ENCODE measurements at regions not wholly inside any gene's neighbourhood (a gene's known extent, or its start where the extent isn't known, plus 50 kb on each side); places are given as distances from the start of the nearest gene placed in this dataset.

GRCh38 chr3:59611649-59612443 lies 562.0 kb upstream of the CFAP20DC start:
- TF ChIP-seq EZH2phosphoT487 (IDR thresholded peaks at IDR 0.05; ENCODE audit: low read depth, severe bottlenecking, unreplicated experiment) (no peak), EZH2 (IDR thresholded peaks at IDR 0.05; ENCODE audit: borderline replicate concordance) (no peak), CTCF (IDR thresholded peaks at IDR 0.05; ENCODE audit: poor library complexity) (no peak)
- Histone ChIP-seq H3K79me2 (no peaks in the 10 kb centered on the region), H3K4me1 (ENCODE audit: insufficient read depth) (peaks cover 13% of the 10 kb centered on the region), H3K9me3 (ENCODE audit: low read depth) (no peaks in the 10 kb centered on the region), H3K9me2 (replicated peaks; ENCODE audit: insufficient read depth) (no peaks in the 10 kb centered on the region), H3K4me3 (no peak overlapping the region), H3K4me2 (no peak overlapping the region), H3K27ac (peak overlapping the region; percentile 30), H4K20me1 (ENCODE audit: insufficient read depth, poor library complexity, severe bottlenecking) (no peaks in the 10 kb centered on the region), H3K36me3 (replicated peaks; ENCODE audit: insufficient read depth, low read depth) (no peaks in the 10 kb centered on the region), H3K27me3 (no peaks in the 10 kb centered on the region), H2AFZ (no peak overlapping the region)
- 64% methylated on average over 7 of the region's 7 CpGs for WGBS (ENCODE audit: low lambda C conversion rate, missing lambda C conversion rate)
- DNase-seq (ENCODE audit: low spot score) = peak; percentile 19

DNA sequence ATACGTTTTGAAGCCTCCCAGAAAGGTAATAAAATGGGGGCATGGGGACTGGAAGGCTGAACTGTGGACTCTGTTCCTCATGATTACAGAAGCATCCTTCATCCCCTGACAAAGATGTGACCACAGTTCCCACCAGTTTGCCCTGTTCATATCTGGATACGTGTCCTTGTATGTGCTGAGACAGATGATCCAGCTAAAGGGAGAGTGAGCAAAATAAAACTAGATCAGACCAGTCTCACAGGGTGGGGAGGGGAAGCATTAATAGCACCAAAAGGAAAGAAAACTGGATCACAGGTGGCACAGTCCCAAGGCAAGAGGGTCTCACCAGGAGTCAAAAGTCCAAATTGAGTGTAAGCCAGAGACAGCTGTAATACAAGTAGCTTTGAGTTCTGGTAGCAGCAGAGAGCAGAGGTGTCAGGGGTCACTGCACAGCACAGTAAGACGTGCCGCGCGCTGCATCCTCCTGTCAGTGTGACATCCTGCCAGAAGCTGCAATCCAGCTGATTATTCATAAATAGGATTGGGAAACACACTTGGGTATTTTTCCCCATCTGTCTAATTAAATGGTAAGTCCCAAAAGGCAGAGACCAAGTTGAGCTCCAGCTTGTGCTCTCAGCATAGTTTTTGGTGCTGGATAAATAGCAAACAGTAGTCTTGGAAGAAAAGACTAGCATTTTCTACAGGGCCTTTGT lies 560.0 kb upstream of the CFAP20DC start:
- no peak overlapping the region for H3K4me3 ChIP-seq
- DNase-seq (ENCODE audit: low spot score) = no peak
- H4K20me1 ChIP-seq (ENCODE audit: insufficient read depth, poor library complexity, severe bottlenecking) = no peaks in the 10 kb centered on the region
- H3K4me1 ChIP-seq (ENCODE audit: insufficient read depth) = peaks cover 17% of the 10 kb centered on the region
- no peaks in the 10 kb centered on the region for H3K27me3 ChIP-seq
- H3K27ac ChIP-seq = no peak overlapping the region
- H3K4me2 ChIP-seq = no peak overlapping the region
- no peak for TF ChIP-seq EZH2 (IDR thresholded peaks at IDR 0.05; ENCODE audit: borderline replicate concordance)
- TF ChIP-seq EZH2phosphoT487 (IDR thresholded peaks at IDR 0.05; ENCODE audit: low read depth, severe bottlenecking, unreplicated experiment) = no peak
- no peaks in the 10 kb centered on the region for H3K79me2 ChIP-seq
- 84% methylated on average over 6 of the region's 6 CpGs for WGBS (ENCODE audit: low lambda C conversion rate, missing lambda C conversion rate)
- H3K9me3 ChIP-seq (ENCODE audit: low read depth) = no peaks in the 10 kb centered on the region
- H3K36me3 ChIP-seq (replicated peaks; ENCODE audit: insufficient read depth, low read depth) = no peaks in the 10 kb centered on the region
- H3K9me2 ChIP-seq (replicated peaks; ENCODE audit: insufficient read depth) = no peaks in the 10 kb centered on the region
- H2AFZ ChIP-seq = no peak overlapping the region

GRCh38 chr3:59608356-59608755 lies 558.5 kb upstream of the CFAP20DC start:
- Histone ChIP-seq H3K79me2 (no peaks in the 10 kb centered on the region), H3K9me3 (ENCODE audit: low read depth) (no peaks in the 10 kb centered on the region), H4K20me1 (ENCODE audit: insufficient read depth, poor library complexity, severe bottlenecking) (no peaks in the 10 kb centered on the region), H3K4me2 (no peak overlapping the region), H3K36me3 (replicated peaks; ENCODE audit: insufficient read depth, low read depth) (no peaks in the 10 kb centered on the region), H3K4me3 (no peak overlapping the region), H3K4me1 (ENCODE audit: insufficient read depth) (peaks cover 17% of the 10 kb centered on the region), H3K9me2 (replicated peaks; ENCODE audit: insufficient read depth) (no peaks in the 10 kb centered on the region), H2AFZ (no peak overlapping the region), H3K27ac (no peak overlapping the region), H3K27me3 (no peaks in the 10 kb centered on the region)
- DNase-seq (ENCODE audit: low spot score) = no peak
- TF ChIP-seq EZH2 (IDR thresholded peaks at IDR 0.05; ENCODE audit: borderline replicate concordance) (no peak), EZH2phosphoT487 (IDR thresholded peaks at IDR 0.05; ENCODE audit: low read depth, severe bottlenecking, unreplicated experiment) (no peak), CTCF (IDR thresholded peaks at IDR 0.05; ENCODE audit: poor library complexity) (no peak)
- WGBS (ENCODE audit: low lambda C conversion rate, missing lambda C conversion rate) = 89% methylated on average over 6 of the region's 6 CpGs

DNA sequence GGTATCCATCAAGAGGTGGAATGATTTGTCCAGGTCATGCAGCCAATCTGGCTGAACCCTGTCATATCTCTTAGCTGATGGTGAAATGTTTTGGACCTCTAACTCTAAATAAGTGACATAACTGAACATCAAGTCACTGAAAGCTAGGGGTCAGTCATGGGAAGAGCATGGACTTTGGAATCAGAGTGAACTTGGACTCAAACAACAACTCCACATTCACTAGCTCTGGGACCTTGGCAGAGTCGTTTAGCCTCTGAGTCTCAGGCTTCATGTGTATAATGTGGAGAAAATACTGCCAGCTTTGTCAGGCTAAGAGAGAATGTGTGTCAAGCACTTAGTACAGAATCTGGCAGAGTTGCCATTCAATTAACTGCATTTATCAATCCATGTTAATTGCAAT lies 557.8 kb upstream of the CFAP20DC start:
- no peaks in the 10 kb centered on the region for H3K27me3 ChIP-seq
- H4K20me1 ChIP-seq (ENCODE audit: insufficient read depth, poor library complexity, severe bottlenecking) = no peaks in the 10 kb centered on the region
- H3K79me2 ChIP-seq = no peaks in the 10 kb centered on the region
- DNase-seq (ENCODE audit: low spot score) = peak; percentile 23
- no peaks in the 10 kb centered on the region for H3K9me3 ChIP-seq (ENCODE audit: low read depth)
- H3K4me2 ChIP-seq = no peak overlapping the region
- no peak overlapping the region for H3K4me3 ChIP-seq
- TF ChIP-seq EZH2phosphoT487 (IDR thresholded peaks at IDR 0.05; ENCODE audit: low read depth, severe bottlenecking, unreplicated experiment) (no peak), CTCF (IDR thresholded peaks at IDR 0.05; ENCODE audit: poor library complexity) (peak; percentile 25)
- WGBS (ENCODE audit: low lambda C conversion rate, missing lambda C conversion rate) = 74% methylated on average over 1 of the region's 1 CpG
- H2AFZ ChIP-seq = no peak overlapping the region
- H3K36me3 ChIP-seq (replicated peaks; ENCODE audit: insufficient read depth, low read depth) = no peaks in the 10 kb centered on the region
- no peak overlapping the region for H3K27ac ChIP-seq
- no peaks in the 10 kb centered on the region for H3K9me2 ChIP-seq (replicated peaks; ENCODE audit: insufficient read depth)
- peaks cover 17% of the 10 kb centered on the region for H3K4me1 ChIP-seq (ENCODE audit: insufficient read depth)

Measured in hepatocyte (in vitro differentiated cells).